ENCODE measurements at regions not wholly inside any gene's neighbourhood (a gene's known extent, or its start where the extent isn't known, plus 50 kb on each side); places are given as distances from the start of the nearest gene placed in this dataset.
A peak's percentile ranks its signal among the peaks of the same experiment; 100 is the strongest.

- no peak for TF ChIP-seq EZH2phosphoT487 (IDR thresholded peaks at IDR 0.05; ENCODE audit: borderline replicate concordance)
These were observed 85.1 kb downstream of the CT47B1 start (continued) for GRCh38 chrX:120790552-120790951.

- CTCF ChIA-PET: interaction anchor here (1.2 to 2.1 kb wide), 3 partner anchors 11 to 519 kb away, joined by 3 to 9 read pairs (median 8); no protein-coding TSS in a partner anchor
- no peak overlapping the region for H3K27ac ChIP-seq (ENCODE audit: low read depth, low read length)
- ATAC-seq (peak; percentile 50; the same call in 1 of the 2 replicates), DNase-seq (ENCODE audit: low read depth, low spot score) (peak; percentile 38)
- no peak overlapping the region for H3K4me2 ChIP-seq (ENCODE audit: low read length)
- H3K4me3 ChIP-seq (replicated peaks in 1 of 2; ENCODE audit: low read depth in 1 of 2, low read length in 2 of 2): no peak overlapping the region
- H3K9ac ChIP-seq (ENCODE audit: low read length): no peak overlapping the region
- intact Hi-C loops (cut with micrococcal nuclease): loop anchor here (2.0 to 10.0 kb wide), 2 partner anchors 515 to 789 kb away; no protein-coding TSS in a partner anchor
- BruUV-seq (replicated peaks): no TSS peak
- RAD21 ChIA-PET (ENCODE audit: low non-redundant PET in 1 of 2, low total read pairs in 2 of 2, uncharacterized antibody in 2 of 2, unreplicated experiment in 2 of 2): no interaction called here
- no peaks in the 10 kb centered on the region for H3K9me3 ChIP-seq (ENCODE audit: control insufficient read depth in 1 of 2, insufficient read depth in 1 of 2, low read depth in 1 of 2, low read length in 2 of 2)
- H3K4me1 ChIP-seq (ENCODE audit: control insufficient read depth in 1 of 2, insufficient read depth in 2 of 2, low read length in 2 of 2): peaks cover 0 to 5% of the 10 kb centered on the region in 2 experiments; a peak in 2 of 4 replicates
- no peaks in the 10 kb centered on the region for H3K27me3 ChIP-seq (ENCODE audit: insufficient read depth, low read length)
- H3K79me2 ChIP-seq (ENCODE audit: insufficient read depth, low read length): no peaks in the 10 kb centered on the region
- no peaks in the 10 kb centered on the region for H3K9me2 ChIP-seq (ENCODE audit: insufficient read depth)
- no peaks in the 10 kb centered on the region for H3K36me3 ChIP-seq (ENCODE audit: control insufficient read depth in 1 of 2, insufficient read depth in 2 of 2, low read length in 2 of 2)
- POLR2A ChIA-PET: no interaction called here
- no peak for TF ChIP-seq EZH2phosphoT487 (IDR thresholded peaks at IDR 0.05; ENCODE audit: borderline replicate concordance)
- no peak for TF ChIP-seq JUND (IDR thresholded peaks at IDR 0.05)
- no peak for TF ChIP-seq SIN3A (IDR thresholded peaks at IDR 0.05; ENCODE audit: low read depth)
- TF ChIP-seq SP1 (IDR thresholded peaks at IDR 0.05; ENCODE audit: low read depth): no peak
- no peak for TF ChIP-seq FOSL1 (IDR thresholded peaks at IDR 0.05; ENCODE audit: low read depth)
- TF ChIP-seq TCF7L2 (IDR thresholded peaks at IDR 0.05; ENCODE audit: borderline replicate concordance, extremely low read depth, insufficient read depth, insufficient read length): no peak
- no peak for TF ChIP-seq ELF1 (IDR thresholded peaks at IDR 0.05; ENCODE audit: borderline replicate concordance, low read depth)
- TF ChIP-seq SRF (IDR thresholded peaks at IDR 0.05; ENCODE audit: low read depth): no peak
- TF ChIP-seq ZNF274 (IDR thresholded peaks at IDR 0.05; ENCODE audit: low read depth, low read length): no peak
- TF ChIP-seq ZFX (IDR thresholded peaks at IDR 0.05): no peak
- no peak for TF ChIP-seq CEBPB (IDR thresholded peaks at IDR 0.05; ENCODE audit: low read depth)
- peak; percentile 48 to 59 (median 57); a peak in 5 of 6 replicates for TF ChIP-seq CTCF (IDR thresholded peaks at IDR 0.05 in 2 of 3, conservative IDR thresholded peaks at IDR 0.05 in 1 of 3; ENCODE audit: borderline replicate concordance in 1 of 3, insufficient read depth in 1 of 3, low read depth in 2 of 3, low read length in 2 of 3)
- no peak for TF ChIP-seq POLR2AphosphoS5 (IDR thresholded peaks at IDR 0.05; ENCODE audit: low read depth, low read length)
- no peak for TF ChIP-seq REST (IDR thresholded peaks at IDR 0.05; ENCODE audit: low read depth)
- TF ChIP-seq YY1 (IDR thresholded peaks at IDR 0.05; ENCODE audit: extremely low read depth, insufficient replicate concordance, low read depth, low read length): no peak
- no peak for TF ChIP-seq POLR2A (IDR thresholded peaks at IDR 0.05; ENCODE audit: borderline replicate concordance, extremely low read depth, insufficient read depth, insufficient read length)
- TF ChIP-seq ATF3 (IDR thresholded peaks at IDR 0.05): no peak
- peak; percentile 81 for TF ChIP-seq RAD21 (IDR thresholded peaks at IDR 0.05; ENCODE audit: low read depth)
- H2AFZ ChIP-seq (ENCODE audit: low read depth, low read length, poor library complexity, severe bottlenecking): peak overlapping the region; percentile 93
- no peaks in the 10 kb centered on the region for H4K20me1 ChIP-seq (ENCODE audit: insufficient read depth)
These were observed 85.5 kb downstream of the CT47B1 start for GRCh38 chrX:120790118-120790517.

Data from HCT116 (cell line).